HG02623 (cell line): ENCODE measurements at regions not wholly inside any gene's neighbourhood (a gene's known extent, or its start where the extent isn't known, plus 50 kb on each side); places are given as distances from the start of the nearest gene placed in this dataset.
A peak's percentile ranks its signal among the peaks of the same experiment; 100 is the strongest.
"Not testable (repeated sequence)": the region's sequence is repeated elsewhere in the genome, so short reads cannot be mapped to it uniquely, and the experiment has no call there.

ENCODE experiments used
- ATAC-seq: cut with Tn5 transposase; IDR thresholded peaks from one replicate; pipeline ENCODE4 v1.9.1; 2021; ENCODE audit warnings: moderate library complexity; ENCODE audit not compliant: unreplicated experiment

DNA sequence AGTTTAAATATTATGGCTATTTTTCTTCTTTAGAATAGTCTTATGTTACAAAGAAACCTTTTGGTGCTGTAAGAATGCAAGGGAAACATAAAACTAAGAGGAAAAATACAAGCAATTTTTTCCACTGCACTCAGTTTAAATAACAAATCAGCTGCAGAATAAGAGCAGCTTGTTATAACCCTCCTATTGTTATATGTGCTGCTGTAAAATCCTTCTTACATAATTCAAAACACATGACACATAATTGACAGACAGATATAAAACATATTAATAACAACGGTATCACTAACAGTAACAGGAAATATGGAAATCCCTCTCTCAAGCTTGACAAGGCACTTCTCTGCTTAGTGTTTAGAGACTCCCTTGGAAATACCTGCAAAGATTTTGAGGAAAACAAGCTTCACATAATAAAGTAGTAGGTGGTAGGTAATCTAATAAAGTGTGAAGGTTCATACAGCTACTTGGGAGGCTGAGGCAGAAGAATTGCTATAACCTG lies 385.3 kb upstream of the HS3ST1 start:
- ATAC-seq = no peak

DNA sequence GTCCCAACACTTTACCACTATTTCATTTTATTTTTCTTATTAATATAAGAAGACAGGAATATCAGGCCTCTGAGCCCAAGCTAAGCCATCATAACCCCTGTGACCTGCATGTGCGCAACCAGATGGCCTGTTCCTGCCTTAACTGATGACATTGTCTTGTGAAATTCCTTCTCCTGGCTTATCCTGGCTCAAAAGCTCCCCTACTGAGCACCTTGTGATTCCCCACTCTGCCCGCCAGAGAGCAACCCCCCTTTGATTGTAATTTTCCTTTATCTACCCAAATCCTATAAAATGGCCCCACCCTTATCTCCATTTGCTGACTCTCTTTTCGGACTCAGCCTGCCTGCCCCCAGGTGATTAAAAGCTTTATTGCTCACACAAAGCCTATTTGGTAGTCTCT lies 382.8 kb upstream of the HS3ST1 start:
- ATAC-seq = not testable (repeated sequence)

DNA sequence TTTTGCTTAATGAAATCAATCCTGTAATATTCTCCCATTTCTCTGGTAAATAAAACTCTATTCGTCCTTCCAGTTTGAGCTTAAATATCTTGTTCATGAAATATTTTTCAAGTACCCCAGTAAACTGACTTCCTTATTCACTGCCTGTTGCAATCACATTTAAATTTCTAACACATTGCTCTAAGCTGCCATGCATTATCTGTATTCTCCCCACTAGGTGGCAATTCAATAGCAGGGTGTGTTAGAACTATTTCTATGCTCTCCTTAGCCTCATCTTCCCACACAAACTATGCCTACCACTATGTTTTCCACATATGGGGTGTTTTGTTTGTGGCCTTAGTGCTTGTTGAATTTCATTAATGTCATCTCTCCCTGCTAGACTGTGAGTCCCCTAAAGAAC lies 377.1 kb upstream of the HS3ST1 start:
- peak; percentile 53 for ATAC-seq

DNA sequence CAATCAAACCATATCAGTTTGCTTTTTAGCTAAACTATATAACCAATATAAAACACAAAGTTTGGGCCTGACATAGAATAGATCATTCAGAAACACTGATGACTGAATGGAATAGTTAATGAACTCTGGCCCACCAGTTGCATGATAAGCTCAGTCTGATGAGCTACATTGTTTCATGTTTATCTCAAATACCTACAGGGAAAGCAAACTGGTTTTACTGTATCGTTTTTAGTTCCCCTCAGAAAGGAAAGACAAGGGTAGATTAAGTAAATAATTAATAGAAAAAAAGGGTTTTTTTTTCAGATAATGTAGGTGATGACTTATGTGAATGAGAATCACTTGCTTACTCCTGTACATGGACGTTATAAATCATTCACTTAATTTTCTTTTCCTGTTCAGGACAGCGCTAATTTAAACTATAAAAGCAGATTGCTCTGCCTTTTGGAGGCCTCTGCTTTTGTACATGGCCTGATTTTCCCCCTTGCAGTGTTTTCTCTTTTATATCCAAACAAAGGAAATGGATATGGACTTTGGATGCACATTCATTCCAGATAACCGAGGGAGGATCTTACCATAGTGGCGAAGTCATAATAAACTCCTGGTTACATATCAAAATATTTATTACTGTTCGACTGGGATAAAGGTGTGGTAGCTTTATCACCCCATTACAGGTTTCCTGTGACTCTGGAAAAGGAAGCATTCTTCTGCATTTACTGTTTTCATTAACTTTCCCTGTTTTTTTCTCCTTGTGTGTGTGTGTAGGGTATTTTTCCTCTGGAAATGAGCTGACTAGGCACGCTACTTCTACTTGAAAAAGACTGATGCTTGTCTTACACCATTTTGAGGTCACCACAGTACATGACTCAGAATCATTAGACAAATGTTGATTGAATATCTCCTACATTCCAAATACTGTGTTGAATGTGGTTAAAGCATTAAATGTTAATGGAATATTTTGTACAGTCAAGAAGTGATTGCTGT lies 373.1 kb upstream of the HS3ST1 start:
- no peak for ATAC-seq

DNA sequence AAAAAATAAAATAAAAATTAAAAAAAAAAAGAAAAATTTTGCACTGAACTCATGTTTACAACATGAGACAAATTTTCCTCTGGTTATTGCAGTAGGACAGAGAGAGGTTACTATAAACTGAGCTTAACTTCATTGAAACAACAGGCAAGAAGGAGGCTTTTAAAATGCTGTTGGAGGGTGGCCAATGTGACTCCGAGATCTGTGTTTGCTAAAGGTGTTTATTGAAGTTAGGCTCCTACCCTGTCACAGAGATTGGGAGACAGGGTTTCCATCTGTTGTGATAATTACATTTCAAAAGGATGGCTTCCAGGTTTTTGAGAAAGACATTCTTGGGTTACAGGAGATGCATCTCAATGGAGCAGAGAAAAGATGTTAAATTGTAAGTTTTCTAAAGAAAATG lies 370.5 kb upstream of the HS3ST1 start:
- no peak for ATAC-seq

DNA sequence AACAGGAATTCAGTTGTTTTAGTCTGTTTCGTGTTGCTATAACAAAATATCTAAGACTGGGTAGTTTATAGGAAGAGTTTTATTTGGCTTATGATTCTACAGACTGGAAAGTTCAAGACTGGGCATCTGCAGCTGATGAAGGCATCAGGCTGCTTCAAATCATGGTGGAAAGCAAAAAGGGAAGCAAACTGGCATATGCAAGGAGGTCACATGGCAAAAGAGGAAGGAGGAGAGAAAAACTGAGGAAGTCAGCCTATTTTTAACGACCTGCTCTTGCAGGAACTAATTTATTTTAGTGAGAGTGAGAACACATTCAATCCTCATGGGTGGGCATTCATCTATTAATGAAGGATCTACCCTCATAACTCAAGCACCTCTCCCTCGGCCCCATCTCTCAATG lies 363.1 kb upstream of the HS3ST1 start:
- ATAC-seq = no peak

DNA sequence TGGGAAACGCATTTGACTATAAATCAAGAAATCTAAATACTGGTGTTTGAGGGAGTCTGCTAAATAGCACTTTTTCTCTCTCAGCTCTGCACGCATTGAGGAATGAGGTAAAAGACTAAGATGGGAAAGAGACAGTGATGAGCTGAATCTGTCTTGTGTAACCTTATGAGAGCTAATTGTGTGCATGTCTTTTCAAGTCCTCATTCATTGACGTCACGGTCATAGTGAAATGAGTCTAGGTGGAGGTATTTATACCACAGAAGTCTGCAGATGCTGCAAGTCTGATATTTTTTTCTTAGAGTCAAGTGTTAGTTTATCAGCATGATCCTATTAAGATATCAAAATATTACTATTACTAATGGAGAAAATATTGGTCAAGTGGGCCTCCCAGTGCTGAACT lies 361.5 kb upstream of the HS3ST1 start:
- ATAC-seq = no peak

DNA sequence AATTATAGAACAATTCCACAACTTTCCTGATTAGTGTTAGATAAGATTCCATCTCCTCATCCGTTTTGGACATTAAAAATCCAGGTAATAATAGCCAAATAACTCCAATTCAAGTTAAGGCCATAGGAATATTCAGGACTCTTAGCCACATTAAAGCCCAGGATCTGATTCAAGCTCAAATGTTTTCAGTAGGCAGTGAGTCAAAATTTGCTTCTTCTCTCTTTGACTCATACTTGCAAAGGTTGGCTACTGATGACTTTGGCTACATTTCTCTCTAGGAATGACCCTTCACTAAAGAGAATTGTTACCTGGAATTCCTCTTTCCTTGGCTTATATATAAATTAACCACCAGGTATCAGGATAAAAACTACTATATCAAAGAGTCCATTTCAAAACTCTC lies 354.9 kb upstream of the HS3ST1 start:
- ATAC-seq = no peak

DNA sequence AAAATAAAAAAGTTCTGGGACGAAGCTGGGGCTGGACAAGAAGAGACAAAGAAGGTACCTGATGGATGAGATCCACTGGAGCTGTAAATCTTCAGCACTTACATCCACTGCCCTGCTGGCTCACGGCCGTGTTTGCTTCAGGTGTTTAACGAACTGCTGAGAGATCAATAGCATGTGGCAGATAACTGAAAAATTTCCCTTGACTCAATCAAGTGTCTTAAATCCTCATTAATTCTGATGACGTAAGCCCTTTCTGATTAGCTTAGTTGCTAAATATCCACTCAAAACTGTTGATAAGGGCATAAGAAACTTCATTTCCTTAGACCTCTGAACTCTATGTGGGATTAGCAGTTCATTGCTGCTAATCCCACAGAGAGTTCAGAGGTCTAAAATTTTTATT lies 354.2 kb upstream of the HS3ST1 start:
- ATAC-seq = no peak

DNA sequence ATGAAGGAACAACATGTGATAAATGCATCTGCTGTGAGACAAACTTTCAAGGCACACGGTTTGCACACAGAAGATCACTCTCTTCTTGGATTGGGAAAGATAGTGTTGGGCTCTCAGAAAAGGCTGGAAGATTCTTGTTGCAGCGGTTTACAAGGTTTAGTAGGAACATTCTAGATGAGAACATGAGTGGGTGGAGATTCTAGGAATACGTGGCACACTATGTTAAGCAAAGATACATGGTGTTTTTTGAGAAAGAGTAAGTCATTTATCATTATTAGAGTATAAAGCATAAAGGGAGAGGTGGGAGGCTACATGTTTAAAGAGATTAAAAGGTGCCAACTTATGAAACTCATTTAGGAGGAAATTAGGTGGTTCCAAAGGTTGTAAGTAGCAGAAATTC lies 348.8 kb upstream of the HS3ST1 start:
- ATAC-seq = no peak

DNA sequence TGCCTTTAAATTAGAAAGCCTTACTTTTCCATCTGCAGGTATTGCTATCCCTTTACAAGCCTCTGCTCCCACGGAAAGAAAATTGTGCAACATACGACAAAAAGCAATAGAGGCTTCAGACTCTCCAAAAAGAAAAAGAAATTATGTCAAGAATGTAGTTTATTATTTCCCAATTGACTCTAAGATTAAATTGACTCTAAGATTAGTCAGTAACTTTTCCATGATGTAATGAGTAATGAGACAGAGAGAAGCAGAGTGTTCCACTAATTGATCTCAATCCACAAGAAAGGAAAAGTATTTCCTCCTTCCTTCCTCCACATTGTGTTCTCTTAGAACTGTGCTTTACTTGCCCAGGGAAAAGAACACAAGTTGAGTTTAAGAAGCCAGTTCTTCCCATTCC lies 345.7 kb upstream of the HS3ST1 start:
- ATAC-seq = no peak

DNA sequence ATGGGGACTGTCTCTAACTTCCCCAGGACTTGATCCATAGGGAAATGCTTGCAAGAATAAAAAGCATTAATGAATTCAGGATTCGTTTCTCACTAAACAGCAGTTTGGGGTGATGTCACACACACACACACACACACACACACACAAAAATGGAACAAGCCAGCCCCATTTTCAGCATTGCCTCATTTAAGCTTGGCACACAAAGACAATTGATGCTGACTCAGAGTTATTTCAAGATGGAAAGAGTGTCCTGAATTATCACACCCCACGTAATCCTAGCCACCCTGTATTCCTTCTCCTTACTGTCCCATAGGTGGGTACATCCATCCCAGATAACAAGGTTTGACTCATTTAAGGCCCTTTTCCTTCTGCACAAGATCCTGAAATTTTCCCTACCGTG lies 345.1 kb upstream of the HS3ST1 start:
- ATAC-seq = no peak

DNA sequence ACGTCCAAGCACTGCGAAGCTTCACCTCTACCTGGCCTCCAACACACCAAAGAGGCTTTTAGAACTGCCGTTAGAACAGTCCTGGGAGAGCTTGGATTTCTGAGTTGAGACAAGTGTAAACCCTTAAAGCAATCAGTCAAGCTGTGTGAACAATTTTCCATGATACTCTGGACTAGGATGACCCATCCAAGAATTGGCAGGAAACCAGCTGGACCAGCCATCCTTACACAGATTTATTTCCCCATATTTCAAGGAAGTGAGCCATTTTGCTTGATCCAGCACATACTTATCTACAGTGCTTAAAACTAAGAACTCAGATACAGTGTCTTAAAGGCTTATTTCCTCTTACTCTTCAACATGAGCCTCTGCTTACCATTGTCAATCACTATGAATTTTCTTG lies 340.7 kb upstream of the HS3ST1 start:
- no peak for ATAC-seq

DNA sequence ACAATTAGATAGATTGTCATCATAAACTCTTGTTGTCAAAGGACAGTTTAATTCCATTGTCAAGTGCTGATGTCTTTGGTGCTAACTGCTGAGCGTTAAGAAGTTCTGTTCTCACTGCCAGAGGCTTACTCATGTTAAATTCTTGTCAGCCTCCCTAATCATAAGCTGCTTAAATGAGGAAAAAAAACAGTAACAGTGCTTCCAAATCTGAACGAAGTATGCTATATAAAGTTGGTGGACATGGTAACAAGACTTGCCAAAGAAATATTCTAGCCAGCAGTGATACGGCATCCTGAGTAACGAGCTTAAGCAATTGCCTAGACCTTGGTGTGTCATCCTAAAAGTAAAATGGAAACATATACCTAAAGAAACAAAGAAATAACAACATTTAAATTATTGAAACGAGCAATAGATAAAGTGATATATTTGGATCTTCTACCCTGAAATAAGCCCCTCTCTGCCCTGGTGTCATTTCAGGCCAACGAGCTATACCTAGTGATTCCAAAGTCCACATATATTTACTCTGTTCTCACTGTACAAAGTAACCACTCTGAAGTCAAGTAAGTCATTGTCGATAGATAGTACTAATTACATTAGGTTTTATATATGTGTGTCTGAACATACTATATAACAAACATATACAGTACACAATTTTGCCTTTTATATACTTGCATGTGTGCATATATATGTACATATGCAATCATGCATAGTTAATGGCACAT lies 339.7 kb upstream of the HS3ST1 start:
- no peak for ATAC-seq

DNA sequence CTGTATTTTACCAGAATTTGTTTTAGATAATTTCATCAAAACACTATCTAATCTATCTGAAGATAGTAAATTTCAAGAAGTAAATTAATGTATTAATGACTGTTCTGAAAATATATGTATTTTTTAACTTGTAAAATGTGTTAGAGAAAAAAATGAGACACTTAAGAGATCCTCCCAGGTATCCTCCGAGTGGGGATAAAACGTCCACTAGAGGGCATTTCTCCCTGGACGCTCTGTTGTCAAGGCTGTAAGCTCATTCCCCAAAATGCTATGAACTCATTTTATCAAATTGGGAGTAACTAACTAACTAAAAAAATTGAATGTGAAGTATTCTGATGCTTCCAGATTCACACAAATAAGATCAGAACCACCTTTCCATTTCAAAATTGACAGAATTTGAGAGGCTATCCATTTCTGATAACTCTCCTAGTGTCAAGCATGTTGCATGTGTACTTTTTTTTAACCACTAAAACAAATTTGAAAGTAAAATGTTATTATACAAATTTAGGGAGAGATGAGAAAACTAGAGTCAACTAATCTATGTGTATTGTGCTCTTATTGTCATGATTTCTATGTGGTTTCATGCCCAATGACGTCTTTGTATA lies 337.3 kb upstream of the HS3ST1 start:
- peak; percentile 58 for ATAC-seq

DNA sequence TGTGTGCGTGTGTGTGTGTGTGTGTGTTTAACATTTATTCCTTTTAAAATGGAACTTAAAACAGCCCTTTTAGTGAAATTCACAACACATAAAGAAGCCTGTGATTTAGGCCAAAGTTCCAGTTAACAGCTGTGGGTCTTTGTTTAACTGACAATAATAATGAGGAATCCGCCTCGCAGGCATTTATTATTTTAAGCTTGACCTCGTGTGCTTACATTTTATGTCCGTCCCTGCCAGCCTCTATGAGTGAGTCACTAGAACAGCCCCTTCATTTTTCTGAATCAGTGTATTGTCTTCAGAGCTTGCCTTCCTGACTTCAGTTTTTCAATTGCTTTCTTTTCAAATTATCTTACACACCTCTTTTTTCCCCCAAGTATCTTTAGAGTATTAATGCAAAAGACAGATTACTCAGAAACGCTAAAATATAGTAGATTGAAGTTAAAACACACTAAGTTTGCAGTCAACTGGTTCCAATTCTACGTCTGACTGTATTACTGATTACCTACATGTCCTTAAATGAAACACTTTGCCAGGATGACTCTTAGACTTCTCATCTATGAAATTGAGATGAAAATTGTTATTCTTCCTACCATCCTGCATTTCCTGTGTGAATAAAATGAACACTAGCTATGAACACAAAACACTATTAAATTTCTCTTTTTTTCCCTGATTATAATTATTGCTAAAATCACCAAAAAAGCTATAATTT lies 319.6 kb upstream of the HS3ST1 start:
- no peak for ATAC-seq

DNA sequence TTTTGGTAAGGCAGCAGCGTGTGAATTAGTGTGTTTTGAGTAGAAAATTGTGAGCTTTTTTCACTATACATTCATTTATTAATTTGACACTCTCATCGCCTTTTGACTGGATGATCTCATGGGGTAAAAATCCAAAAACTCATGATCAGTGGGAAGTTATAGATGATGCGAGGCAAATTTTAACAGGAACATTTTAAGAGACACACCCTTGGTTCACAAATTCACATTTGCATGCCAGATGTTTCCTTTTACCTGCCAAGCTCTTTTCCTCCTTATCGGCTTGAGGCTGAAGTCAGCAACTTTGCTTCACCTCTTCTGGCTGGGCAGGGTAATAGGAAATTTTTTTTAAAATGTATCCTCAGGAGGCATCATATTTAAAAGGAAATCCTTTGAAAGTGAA lies 318.0 kb upstream of the HS3ST1 start:
- no peak for ATAC-seq

DNA sequence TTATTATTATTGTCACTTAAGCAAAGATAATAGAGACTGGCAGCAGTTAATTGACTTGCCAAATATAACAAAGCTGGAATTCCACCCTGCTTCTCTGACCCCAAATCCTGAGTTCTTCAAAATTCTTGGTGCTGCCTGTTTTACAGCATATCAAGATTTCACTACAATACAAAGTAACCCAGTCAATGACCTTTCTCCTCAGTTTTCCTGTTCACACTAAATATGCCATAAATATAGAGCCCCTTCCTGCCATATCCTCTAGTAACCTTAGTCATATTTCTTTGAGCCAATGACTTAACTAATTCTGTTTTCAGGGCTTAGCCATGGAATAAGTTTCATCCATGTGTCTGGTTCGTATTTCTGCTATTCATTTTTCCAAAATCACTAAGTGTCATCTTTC lies 315.3 kb upstream of the HS3ST1 start:
- ATAC-seq = no peak

DNA sequence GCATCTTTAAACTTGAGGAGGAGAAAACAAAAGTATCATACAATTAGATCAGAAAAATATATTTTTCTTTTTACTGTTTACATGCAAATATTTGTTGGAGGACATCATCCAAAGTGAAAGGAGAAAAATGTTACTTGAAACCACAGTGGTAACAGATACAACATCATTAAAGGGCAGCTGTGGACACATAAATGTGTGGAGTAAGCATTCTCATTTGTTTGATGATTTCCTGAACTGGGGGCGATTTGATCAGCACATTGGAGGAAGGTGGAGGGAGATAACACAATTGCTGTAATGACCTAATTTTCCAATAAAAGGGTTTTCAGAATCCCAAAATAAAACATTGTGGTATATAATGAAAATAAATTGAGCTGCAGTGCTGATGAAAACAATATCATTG lies 314.5 kb upstream of the HS3ST1 start:
- ATAC-seq = no peak

DNA sequence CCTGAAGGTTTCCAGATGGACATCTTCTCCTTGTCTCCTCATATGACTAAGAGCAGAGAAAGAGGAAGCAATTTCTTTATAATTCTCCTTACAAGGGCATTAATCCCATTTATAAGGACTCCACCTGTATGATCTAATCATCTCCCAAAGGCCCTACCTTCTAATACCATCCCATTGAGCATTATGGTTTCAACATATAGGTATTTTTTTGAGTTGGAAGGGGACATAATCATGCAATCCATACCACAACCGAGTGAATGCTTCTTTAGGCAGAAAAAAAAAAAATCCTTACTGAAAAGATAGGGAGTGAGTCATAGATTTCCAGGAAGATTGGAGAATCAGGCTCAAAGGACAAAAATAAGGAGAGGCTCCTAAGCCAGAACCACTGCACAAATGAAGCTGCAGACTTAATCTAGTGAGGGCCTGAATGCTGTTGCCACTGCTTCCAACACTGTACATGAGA lies 312.5 kb upstream of the HS3ST1 start:
- ATAC-seq = no peak

DNA sequence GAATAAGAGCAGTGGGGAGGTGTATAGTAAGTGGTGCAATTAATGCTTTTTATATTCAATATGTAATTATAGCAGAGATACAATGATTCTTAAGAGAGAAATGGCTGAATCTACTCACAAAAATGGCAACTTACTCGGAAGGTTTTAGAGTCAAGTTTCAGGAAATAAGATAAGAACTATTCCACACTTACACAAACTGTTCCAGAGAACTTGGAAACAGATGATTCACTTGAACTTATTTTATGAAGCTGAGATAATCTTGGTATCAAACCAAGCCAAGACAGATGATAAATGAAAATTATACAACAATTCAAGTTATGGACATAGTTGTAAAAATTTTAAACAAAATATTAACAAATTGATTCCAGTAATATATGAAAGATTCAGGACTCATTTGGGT lies 311.3 kb upstream of the HS3ST1 start:
- ATAC-seq = no peak
